DMS114 treated with DMSO at 0.1 percent for 48 hours (cell line): ENCODE measurements at regions not wholly inside any gene's neighbourhood (a gene's known extent, or its start where the extent isn't known, plus 50 kb on each side); places are given as distances from the start of the nearest gene placed in this dataset.

Experiments used
- DNase-seq: peaks from one replicate; lab custom pipeline; 2025; ENCODE audit not compliant: unreplicated experiment; lab: John Stamatoyannopoulos, UW

DNA sequence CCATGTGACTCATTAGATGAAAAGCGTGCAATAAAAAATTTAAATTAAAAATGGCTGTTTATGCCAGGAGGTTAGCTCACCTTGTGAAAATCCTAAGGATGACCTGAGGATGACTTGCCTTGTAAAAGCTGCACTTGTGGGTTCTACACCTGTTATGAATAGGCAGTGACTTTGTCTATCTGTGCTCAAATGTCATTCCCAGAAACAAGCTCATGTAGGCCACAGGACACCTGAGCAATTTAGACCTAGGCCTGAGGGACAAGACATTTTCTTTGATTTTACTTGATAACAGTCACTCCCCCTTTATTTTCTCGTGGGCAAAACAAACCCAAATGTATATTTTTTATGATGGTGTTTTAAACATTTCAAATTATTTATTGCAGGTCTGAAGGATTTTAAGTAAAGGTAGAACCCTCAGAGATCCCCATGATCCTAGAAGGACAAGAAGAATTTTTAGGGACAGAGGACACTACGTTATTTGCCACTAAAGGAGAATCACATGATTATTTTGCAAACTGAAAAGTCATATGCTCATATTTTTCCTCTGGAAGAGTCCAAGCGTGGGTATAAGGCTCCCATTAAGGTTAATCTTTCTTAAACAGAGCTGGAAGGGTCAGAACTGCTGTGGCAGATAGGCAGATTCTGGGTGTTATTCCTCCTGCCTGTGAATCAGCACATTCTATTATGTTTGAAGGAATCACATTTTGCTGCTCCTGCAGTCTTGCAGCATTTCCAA is 277.5 kb upstream of the MAN1A1 start:
- DNase-seq: no peak

GRCh38 chr6:119620846-119621555 is 271.4 kb upstream of the MAN1A1 start:
- no peak for DNase-seq

- no peak for DNase-seq
Measured at GRCh38 chr6:119614138-119614537, 264.6 kb upstream of the MAN1A1 start.

DNA sequence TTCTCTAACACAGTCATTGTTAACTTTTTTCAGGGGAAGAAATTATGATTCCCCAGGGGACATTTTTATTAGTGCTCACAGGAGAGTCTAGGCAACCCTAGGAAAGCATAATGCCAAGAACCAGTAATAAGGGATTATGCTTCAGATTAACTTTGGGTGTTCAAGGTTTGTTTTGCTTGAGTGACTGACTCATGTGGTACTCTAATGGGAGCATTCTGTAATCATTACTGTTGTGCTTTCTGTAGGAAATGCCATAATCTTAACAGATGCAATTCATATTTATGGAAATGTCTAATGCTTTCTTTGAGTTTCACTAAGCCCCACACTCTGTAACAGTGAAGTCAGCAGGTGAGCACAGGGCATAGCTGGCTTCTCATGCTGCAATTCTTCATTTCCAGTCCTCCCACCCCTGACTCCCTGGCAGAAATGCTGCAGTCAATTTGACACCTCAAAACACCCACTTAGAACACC is 263.4 kb upstream of the MAN1A1 start:
- no peak for DNase-seq

DNA sequence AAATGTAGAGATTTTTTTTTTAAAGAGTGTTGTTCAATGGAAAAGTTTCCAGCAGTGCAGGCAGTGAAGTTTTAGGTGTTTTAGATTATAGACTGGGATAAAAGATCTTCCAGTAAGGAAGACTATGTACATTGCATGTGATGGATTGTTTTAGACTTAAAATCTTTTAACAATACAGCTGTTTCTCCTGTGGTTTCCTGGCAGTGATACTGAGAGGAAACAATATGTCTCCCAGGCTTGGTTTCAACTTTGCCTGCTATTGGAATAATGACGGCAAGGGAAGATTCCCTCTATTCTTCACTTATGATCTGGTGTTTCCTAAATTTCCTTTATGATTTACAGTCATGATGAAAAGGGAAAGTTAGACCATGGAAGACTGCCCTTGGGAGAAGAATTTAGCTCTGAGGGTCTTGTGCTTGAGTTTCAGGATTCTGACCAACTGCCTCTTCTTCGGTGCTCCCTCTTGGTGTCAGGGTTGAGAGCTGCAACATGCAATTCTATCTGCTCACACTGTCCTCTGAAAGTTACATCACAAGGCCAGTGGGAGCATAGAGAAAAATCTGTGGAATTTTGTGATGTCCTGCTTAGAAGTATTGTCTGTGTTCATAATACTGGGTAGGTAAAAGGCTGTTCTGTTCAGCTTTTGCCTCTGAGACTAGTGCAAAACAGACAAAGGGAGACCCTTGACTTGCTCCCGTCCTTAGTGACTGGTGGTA is 262.8 kb upstream of the MAN1A1 start:
- DNase-seq: no peak

DNA sequence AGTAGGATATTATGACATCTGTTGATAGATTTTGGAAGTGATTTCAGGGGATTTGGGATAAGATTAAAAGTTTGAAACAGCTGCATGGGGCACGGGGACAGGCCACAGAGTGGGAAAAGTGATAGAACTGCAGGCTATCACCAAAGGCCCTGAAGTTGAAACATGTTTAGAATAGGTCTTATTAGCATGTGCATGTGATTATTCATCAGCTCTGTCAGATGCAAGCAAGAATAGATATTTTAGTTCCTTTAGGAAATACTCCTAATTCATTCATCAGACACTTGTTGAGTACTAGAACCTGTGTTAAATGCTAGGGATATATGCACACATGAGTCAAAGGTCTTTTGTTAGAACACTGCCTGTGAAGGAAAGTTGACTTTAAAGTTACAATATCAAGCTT is 261.2 kb upstream of the MAN1A1 start:
- DNase-seq: no peak

GRCh38 chr6:119610265-119610664 is 260.7 kb upstream of the MAN1A1 start:
- DNase-seq: no peak

- no peak for DNase-seq
Measured at GRCh38 chr6:119609865-119610264, 260.3 kb upstream of the MAN1A1 start.

GRCh38 chr6:119608994-119609393 is 259.4 kb upstream of the MAN1A1 start:
- no peak for DNase-seq

DNA sequence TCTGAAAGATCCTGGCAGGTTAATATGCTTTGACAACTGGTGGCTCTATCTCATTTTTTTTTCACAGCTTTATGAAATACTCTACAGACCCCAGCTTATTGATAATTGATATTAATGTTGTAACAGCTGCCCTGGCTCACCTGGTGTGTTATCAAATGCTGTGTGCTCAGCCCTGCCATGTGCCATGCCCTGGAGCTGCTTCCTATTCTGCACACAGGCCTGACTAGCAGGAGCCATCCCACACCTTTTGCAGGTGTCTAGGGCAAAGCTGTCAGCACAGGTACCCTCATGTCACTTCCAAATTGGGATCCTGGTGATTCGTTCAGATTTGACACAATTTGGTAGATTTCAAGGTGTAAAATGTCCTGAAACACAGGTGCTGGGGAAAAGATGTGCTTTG is 254.6 kb upstream of the MAN1A1 start:
- no peak for DNase-seq

DNA sequence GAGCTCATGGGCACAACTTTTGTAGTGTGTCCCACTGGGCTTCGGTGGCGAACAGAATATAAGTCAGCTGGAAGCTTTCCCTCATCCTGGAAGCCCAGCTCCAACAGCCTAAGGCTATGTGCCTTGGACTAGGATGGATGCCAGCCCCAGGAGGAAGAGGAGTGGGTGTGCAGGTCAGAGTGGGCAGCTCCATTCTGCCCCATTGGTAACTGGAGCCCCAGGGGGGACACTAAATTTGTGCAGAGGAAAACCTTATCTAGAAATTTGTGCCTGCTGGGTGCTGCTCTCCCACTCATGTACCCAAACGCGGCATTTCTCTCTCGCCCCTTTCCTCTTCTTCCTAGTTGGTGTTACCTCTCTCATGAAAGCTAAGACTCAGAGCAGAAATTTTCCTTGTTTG is 253.9 kb upstream of the MAN1A1 start:
- no peak for DNase-seq

DNA sequence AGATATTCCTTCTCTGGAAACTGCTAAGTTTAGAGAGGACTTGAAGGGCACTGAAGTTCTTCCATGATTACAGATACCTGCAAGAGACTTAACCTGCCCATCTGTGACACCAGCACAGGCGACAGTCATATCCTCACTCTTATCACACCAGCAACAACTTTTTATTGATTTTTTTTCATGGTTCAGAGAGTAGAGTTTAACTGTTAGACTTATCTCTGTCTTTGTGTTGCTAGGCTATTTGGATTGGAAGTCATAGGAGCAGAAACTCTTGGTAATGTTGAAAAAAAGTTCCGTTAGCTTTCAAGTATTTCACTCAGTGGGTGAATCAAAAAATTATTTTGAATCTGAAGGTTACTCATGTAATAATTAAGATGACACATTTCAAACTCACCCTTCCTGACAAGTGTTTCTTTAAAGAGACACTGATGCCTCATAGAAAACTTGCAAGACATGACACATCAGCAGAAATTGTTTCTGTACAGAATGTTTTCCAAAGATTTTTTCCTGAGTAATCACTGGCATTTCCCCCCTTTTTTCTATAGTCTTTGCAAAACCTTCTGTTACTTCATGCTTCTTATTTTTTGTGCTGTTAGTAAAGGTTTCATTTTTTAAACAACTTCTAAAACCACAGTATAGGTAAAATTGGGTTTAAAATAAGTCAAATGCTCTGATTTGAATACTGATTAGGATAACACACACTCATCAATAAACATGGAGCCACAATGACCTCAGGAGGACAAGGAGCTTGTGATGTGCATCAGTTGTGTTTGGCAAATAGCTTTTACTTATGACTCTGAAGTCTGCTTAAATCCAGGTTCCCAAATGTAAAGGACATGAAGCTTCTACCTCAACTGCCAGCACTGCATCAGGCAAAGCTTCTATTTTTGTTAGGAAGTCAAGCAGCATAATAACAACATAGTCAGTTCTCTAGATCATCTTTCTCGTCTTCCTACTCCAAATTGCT is 252.9 kb upstream of the MAN1A1 start:
- DNase-seq: no peak

DNA sequence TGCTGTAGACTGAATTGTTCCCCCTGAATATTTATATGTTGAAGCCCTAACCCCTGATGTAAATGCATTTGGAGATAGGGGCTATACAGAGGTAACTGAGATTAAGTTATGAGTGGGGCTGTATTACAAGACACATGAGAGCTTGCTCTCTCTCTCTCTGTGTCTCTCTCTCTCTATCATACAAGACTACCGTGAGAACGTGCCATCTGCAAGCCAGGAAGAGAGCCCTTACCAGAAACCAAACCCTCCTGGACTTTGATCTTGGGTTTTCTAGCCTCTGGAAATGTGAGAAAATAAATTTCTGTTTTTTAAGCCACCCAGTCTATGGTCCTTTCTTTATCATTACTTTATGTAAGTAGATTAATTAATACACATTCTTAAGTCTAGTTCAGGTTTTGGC is 249.3 kb upstream of the MAN1A1 start:
- no peak for DNase-seq

- DNase-seq: no peak
Measured at GRCh38 chr6:119594907-119595306, 245.3 kb upstream of the MAN1A1 start.

- no peak for DNase-seq
Measured at GRCh38 chr6:119591235-119591634, 241.7 kb upstream of the MAN1A1 start.

DNA sequence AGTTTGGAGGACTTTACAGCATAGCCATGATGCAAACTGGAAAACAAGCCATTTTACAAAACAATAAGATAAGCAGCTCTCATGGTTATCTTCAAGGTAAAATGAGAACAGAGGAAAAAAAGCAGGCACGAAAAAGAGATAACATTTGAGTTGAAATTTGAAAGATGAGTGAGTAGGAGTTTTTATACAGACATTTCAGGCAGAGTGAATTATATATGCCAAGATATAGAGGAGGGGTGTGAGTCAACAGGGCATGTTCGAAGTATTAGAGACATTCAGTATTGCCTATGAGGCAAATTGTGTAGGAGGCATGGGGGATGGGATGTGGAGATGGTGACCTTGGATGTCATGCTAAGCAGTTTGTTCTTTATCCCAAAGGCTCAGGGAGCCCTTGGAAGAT is 240.5 kb upstream of the MAN1A1 start:
- no peak for DNase-seq

DNA sequence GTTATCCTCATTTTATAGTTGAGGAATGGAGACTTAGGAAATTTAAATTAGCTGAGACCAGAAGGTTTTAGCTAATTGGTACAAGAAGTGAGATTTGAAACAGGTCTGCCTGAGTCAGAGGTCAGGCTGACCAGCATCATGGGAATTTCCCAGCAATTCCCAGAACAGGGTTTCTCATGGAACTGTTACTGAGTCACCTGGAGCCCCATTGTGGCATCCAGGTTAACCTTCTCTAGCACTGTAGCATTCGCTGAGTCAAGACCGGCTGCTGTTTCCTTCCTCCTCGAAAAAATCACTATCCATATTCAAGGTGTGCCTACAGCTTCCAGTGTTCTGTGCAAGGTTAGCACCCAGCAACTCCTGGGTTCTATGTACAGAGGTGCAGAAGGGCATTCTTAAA is 238.0 kb upstream of the MAN1A1 start:
- no peak for DNase-seq

DNA sequence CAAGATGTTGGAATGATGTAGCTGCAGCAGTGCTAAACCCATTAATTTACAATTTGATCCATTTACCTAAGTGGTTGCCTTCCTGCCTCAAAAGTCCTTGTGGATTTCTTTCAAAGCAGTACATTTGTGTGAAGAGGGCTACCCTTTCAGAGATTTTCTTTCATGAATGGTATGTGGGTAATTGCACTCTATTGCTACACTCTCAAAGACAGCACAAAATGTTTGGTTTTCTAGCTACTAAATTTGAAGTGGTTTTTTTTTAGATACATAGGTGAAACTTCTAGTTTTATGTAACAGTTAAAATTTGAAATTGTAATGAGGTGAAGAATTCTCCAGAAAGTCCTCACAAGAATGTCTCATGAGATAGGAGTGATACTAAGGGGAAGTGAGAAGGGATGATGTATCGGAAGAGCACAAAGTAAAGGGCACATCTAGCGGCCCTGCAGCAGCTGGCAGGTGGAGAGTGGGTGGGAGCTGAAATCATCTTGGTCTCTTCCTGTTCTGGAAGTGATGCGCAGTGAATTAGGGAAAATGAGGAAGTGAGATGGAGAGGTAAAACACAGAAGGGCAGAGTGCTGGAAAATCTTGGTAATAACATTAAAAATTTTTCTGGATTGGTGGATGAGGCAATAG is 236.8 kb upstream of the MAN1A1 start:
- DNase-seq: no peak

DNA sequence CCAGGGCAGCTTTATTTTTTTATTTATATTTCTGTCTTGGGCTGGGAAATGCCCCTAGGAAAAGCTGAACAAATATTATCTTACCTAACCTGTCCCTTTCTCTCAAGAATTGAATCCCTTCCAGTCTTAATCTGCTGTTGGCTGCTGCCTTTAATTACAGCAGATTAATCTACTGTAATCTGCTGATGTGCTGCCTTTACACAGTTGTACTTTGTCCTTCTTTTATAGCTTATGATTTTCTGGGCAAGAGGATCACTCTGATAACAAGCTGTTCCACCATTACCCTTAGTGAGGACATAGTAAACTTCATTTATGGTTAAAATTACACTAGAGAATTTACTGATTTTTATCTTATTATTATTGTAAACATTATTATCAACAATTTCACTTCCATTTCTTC is 234.5 kb upstream of the MAN1A1 start:
- DNase-seq: no peak

DNA sequence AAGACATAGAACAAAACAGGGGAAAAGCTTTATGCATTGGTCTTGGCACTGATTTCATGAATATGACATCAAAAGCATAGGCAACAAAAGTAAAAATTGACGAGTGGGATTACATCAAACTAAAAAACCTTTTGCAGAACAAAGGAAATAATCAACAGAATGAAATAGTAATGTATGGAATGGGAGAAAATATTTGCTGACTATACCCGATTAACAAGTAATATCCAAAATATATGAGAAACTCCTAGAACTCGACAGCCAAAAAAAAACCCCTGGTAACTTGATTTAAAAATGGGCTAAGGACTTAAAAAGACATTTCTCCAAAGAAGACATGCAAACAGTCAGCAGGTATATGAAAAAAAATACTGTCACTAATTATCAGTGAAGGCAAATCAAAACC is 231.7 kb upstream of the MAN1A1 start:
- DNase-seq: no peak
